Stimulated activated CD8-positive, alpha-beta memory T cell treated with anti-CD3 and anti-CD28 coated beads, Interleukin-7, amount 100 ng/mL, for 1 hour (primary cell): ENCODE measurements at regions not wholly inside any gene's neighbourhood (a gene's known extent, or its start where the extent isn't known, plus 50 kb on each side); places are given as distances from the start of the nearest gene placed in this dataset.
"Not testable (repeated sequence)": the region's sequence is repeated elsewhere in the genome, so short reads cannot be mapped to it uniquely, and the experiment has no call there.

Experiments
- DNase-seq, 2 donors: peaks; one replicate each; pipeline ENCODE4 v3.0.0-alpha.2; 2020; ENCODE audit warnings: low read depth in 2 of 2

GRCh38 chr12:9543341-9543740, 64.4 kb downstream of the KLRB1 start:
- DNase-seq: not testable (repeated sequence)

GRCh38 chr12:9542827-9543226, 64.9 kb downstream of the KLRB1 start:
- DNase-seq: not testable (repeated sequence)

GRCh38 chr12:9515925-9516324, 91.8 kb downstream of the KLRB1 start:
- DNase-seq: not testable (repeated sequence)

GRCh38 chr12:9512695-9513094, 95.0 kb downstream of the KLRB1 start:
- DNase-seq: not testable (repeated sequence)

- DNase-seq: not testable (repeated sequence)
Observed at GRCh38 chr12:9510392-9511011, 97.2 kb downstream of the KLRB1 start.

GRCh38 chr12:9509464-9510161, 98.1 kb downstream of the KLRB1 start:
- DNase-seq: no peak

- DNase-seq: no peak
Observed at GRCh38 chr12:9506746-9507145, 101.0 kb downstream of the KLRB1 start.

- not testable (repeated sequence) for DNase-seq
Observed at GRCh38 chr12:9503384-9503783, 104.3 kb downstream of the KLRB1 start.

- DNase-seq: not testable (repeated sequence)
Observed at GRCh38 chr12:9502845-9503244, 104.9 kb downstream of the KLRB1 start.

GRCh38 chr12:9493325-9493724, 114.4 kb downstream of the KLRB1 start:
- not testable (repeated sequence) for DNase-seq

GRCh38 chr12:9481289-9481688, 126.4 kb downstream of the KLRB1 start:
- DNase-seq: not testable (repeated sequence)

GRCh38 chr12:9474197-9474596, 133.5 kb downstream of the KLRB1 start:
- not testable (repeated sequence) for DNase-seq

- not testable (repeated sequence) for DNase-seq
Observed at GRCh38 chr12:9473638-9474037, 134.1 kb downstream of the KLRB1 start.

GRCh38 chr12:9471501-9471900, 136.2 kb downstream of the KLRB1 start:
- DNase-seq: not testable (repeated sequence)

GRCh38 chr12:9470367-9470766, 137.3 kb downstream of the KLRB1 start:
- DNase-seq: not testable (repeated sequence)

- not testable (repeated sequence) for DNase-seq
Observed at GRCh38 chr12:9469956-9470355, 137.8 kb downstream of the KLRB1 start.

- DNase-seq: not testable (repeated sequence)
Observed at GRCh38 chr12:9469463-9469862, 138.3 kb downstream of the KLRB1 start.

GRCh38 chr12:9468998-9469397, 138.7 kb downstream of the KLRB1 start:
- DNase-seq: not testable (repeated sequence)

- DNase-seq: not testable (repeated sequence)
Observed at GRCh38 chr12:9468144-9468543, 139.6 kb downstream of the KLRB1 start.

GRCh38 chr12:9464408-9464807, 143.3 kb downstream of the KLRB1 start:
- DNase-seq: no peak

- not testable (repeated sequence) for DNase-seq
Observed at GRCh38 chr12:9455516-9455915, 152.2 kb downstream of the KLRB1 start.

GRCh38 chr12:9454021-9454420, 153.7 kb downstream of the KLRB1 start:
- not testable (repeated sequence) for DNase-seq

GRCh38 chr12:9450127-9450567, 157.6 kb downstream of the KLRB1 start:
- DNase-seq: not testable (repeated sequence)
